ENCODE measurements at regions not wholly inside any gene's neighbourhood (a gene's known extent, or its start where the extent isn't known, plus 50 kb on each side); places are given as distances from the start of the nearest gene placed in this dataset.

DNA sequence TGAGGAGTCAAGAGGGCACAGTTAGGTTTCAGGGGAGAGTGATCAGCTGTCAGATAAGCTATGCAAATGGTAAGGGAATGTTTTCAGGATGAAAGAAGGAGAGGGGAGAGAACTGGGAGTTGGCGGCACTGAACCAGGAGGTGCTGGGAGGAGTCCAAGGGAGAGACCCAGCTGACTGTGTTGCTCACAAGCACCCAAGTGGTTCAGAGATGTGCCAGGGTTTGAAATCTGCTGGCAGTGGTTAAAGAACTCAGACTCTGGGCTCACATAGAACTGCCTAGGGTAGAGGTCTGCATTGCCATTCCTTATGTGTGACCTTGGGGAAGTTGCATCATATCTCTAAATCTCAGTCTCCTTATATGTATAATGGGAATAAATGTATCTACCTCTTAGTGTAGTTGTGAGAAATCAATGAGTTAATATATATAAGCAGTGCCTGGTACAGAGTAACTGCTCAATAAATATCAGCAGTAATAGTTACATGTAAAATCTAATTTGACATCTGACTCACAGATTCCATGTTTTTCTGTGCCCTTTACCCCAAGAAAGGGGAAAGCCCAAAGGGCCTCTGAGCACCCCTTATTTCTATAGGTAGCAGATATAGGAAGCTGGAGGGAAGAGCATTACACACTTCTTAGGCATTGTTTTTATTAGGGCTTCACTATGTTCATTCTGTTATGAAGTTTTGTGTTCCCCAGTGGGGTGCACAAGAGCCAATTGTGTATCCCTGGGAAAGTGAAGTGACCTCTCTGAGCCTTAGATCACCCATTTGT is 66.9 kb upstream of the SESN3 start:
- DNase-seq, result no peak

- no peak for DNase-seq
These were observed 65.6 kb upstream of the SESN3 start for GRCh38 chr11:95296621-95297025.

DNA sequence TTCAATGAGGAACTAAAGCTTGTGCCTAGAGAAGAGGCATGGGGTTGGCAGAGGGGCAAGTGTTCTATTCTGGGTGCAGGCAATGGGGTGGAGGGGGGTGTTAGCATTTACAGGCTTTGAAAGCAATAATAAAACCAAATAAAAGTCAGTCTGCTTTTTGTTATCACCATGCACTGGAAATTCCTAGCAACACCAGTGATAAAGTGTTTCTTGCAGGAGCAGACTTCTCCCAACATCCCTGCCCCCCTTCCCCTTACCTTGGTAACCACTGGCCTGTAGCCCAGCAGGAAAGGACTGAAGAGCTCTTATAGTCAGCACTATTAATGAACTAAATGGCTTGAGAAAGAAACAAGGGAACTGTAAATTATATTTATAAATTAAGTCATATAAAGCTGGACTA is 65.2 kb upstream of the SESN3 start:
- no peak for DNase-seq

GRCh38 chr11:95295382-95296149 is 64.6 kb upstream of the SESN3 start:
- no peak for DNase-seq

DNA sequence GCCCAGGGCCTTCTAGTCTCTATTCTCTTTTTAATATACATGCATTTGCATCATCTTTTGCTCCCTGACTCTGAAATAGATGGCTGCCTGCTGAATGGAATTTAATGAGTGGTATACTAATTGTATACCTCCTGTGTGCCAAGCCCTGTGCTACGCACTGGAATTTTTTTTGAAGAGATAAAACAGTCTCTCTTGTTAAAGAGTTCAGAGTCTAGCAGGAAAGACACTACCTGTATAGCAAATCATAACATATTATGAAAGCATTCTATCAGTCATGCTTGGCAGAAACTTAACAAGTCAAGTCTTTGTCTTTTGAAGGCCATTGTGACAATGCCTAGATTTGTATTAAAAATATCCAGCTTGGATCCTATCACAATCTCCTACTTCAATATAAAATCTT is 63.7 kb upstream of the SESN3 start:
- DNase-seq, result no peak

GRCh38 chr11:95293116-95293515 is 62.1 kb upstream of the SESN3 start:
- DNase-seq, result no peak

GRCh38 chr11:95291946-95292345 is 60.9 kb upstream of the SESN3 start:
- no peak for DNase-seq

DNA sequence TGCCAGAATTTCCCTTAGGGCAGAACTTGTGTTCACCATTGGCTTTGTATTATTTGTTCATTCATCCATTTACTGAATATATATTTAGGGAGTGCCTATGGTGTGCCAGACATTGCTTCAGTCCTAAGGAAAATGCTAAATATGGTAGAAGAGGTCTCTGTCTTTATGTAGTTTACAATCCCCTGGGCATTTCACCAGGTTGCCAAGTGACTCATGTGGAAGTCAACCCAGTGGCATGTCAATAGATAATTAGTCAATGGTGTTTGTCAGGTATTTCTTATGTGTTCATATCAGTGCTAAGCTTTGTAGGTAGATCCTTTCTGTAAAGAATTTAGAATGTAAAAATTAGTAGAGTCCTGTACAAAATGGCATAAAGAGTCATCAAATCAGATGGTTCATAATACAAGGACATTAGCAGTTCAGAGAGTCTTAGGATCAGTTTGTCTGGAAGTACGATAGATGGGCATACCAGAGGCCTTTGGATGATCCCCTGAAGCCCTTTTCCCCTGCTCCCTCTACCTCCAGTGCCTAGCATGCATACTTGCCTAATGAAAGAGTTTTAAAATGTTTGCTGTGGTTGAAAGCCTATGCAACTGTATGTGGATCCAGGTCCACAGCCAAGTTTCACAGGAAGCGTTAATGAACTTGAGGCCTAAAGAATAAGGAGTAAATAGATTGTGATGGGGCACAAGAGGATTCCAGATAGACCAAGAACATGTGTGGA is 58.5 kb upstream of the SESN3 start:
- DNase-seq, result no peak

DNA sequence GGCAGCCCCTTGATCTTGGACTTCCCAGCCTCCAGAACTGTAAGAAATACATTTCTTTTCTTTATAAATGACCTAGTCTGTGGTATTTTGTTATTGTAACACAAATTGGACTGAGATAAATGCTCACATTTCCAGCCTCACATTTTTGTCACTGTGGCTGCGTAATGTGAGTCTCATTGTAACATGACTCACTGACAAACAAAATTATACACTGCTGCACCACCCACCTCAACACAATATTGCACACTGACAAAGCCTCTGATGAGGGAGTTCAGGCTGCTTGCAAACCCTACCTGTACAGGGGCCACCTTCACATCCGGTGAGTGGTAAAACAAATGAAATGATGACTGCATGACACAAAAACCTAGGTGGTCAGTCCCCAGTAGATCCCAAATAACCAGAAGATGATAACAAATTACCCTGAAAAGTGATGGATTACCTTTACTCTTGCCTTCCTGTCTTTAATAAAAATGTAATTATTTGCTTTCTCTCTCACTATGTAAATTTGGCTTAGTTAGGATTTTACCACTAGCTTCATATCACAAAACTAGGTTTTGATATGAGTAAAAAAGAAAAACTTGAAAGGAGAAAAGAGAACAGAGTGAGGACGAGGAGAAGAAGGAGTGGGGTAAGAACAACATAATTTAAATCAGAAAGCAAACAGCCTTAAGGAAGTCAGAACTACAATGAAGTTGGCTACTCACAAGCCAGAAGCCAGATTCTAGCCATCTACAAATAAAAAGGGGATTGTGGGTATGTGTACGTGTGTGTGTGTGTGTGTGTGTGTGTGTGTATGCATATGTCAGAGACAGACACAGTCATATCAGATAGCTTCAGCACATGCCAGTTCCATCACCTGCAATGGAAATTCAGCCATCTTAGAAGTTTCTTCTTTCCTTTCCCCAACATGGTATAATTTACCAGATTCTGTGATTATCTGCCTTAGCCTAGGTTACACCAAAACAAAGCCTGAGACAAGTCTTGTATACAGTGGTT is 53.4 kb upstream of the SESN3 start:
- no peak for DNase-seq

GRCh38 chr11:95283650-95284049 is 52.6 kb upstream of the SESN3 start:
- no peak for DNase-seq

DNA sequence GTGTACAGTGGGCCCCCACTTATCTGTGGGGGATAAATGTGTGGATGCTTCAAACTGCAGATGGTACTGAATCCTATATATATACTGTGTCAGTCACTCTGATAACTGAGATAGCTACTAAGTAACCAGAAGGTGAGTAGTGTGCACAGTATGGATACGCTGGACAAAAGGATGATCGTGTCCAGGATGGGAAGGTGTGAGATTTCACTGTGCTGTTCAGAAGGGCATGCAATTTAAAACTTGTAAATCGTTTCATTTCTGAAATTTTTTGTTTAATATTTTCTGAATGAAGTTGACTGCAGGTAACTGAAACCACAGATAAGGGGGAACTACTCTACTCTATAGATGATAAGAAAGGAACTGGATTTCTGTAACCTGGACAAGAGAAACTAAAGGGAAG is 52.1 kb upstream of the SESN3 start:
- no peak for DNase-seq

DNA sequence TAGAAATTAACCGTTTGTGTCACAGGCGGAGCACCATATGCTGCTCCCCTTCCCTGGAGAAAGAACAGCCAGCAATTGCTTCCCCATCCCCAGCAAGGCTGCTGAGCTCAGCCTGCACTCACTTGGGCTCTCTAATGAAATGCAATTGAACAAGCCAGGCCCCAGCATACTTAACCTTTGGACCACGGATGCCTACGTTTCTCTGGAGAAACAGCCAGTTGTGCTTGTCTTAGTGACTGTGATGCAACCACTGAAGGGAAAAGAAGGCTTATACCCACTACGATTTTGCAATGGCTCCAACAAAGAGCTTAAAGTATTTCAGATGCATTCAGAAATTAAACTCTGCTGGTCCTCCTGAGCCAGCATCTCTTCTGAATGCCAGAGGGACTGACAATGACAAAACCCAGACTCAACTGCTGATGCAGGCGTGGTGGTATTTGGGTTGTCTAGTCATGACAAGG is 51.3 kb upstream of the SESN3 start:
- no peak for DNase-seq
